Right cardiac atrium (tissue), 5 donors: ENCODE measurements at regions not wholly inside any gene's neighbourhood (a gene's known extent, or its start where the extent isn't known, plus 50 kb on each side); places are given as distances from the start of the nearest gene placed in this dataset.

ENCODE experiments used
- ATAC-seq, 2 donors: fragments of 200-7000 bp; cut with Tn5 transposase; one replicate each; pipeline versions ENCODE4 v1.8.0 to v1.9.1; 2020; ENCODE audit warnings: moderate library complexity in 2 of 2, mild to moderate bottlenecking in 1 of 2
- DNase-seq, 3 donors: peaks; one replicate each; pipeline ENCODE4 v3.0.0-alpha.2; 2020
- H3K27ac ChIP-seq: one replicate; pipeline ENCODE4 v1.5.1; 2013; ENCODE audit warnings: mild to moderate bottlenecking, low read length, control low read depth, moderate library complexity
- H3K27me3 ChIP-seq: one replicate; pipeline ENCODE4 v1.6.1; 2013; ENCODE audit not compliant: control insufficient read depth, insufficient read depth
- H3K4me1 ChIP-seq: one replicate; pipeline ENCODE4 v1.6.1; 2013; ENCODE audit warnings: low read length; ENCODE audit not compliant: control insufficient read depth, insufficient read depth
- H3K4me3 ChIP-seq: one replicate; pipeline ENCODE4 v1.5.1; 2013; ENCODE audit warnings: low read length, control low read depth
- H3K9me3 ChIP-seq: one replicate; pipeline ENCODE4 v1.6.1; 2013; ENCODE audit warnings: low read length; ENCODE audit not compliant: control insufficient read depth
- WGBS: extraction: QIAGEN DNeasy Blood & Tissue Kit; methylation state at CpG from one replicate; pipeline ENCODE4 v1.1.7; 2013; 5-methylcytosine and 5-hydroxymethylcytosine counted together
- intact Hi-C, 4 donors: fragments of 100-400 bp; cut with DNase I; formaldehyde crosslinking; loops; one replicate each; pipeline versions ENCODE4 v1.11.0 to v1.14.0; 2022 to 2023
- donor health status: healthy with polysubstance abuse.
- donor health status: DM: no; HTN: yes; CAD: no.
- donor health status: DM: no; HTN: no; CAD: no.
- donor health status: DM: no; HTN: yes; CAD: no; lungs with severe emphysema.
- donor health status: DM: yes; HTN: yes; CAD: no.

DNA sequence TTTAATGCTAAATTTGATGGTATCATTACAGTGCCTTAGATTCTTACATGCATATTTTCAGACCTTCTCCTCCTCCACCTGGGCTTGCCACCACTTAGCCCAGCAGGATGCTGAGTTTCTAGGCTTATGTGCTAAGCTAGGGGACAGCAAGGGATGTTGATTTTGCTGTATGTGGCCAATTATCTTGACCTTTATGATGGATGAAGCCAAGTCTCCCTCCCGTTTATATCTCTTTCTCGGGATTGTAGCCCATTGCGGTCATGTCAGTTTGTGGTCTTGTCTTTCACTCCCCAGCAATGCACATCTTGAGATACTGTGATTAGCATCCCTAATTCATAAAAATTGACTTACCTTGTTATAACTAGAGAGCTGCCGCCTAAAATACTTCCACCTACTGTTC lies 278.7 kb upstream of the SOX2 start:
- ATAC-seq (no peak), DNase-seq (no peak)
- Histone ChIP-seq H3K27ac (no peak overlapping the region), H3K27me3 (no peaks in the 10 kb centered on the region), H3K4me1 (no peaks in the 10 kb centered on the region), H3K9me3 (no peaks in the 10 kb centered on the region), H3K4me3 (no peak overlapping the region)
- 69% methylated on average over 4 of the region's 4 CpGs for WGBS
- intact Hi-C loops = no loop called here

DNA sequence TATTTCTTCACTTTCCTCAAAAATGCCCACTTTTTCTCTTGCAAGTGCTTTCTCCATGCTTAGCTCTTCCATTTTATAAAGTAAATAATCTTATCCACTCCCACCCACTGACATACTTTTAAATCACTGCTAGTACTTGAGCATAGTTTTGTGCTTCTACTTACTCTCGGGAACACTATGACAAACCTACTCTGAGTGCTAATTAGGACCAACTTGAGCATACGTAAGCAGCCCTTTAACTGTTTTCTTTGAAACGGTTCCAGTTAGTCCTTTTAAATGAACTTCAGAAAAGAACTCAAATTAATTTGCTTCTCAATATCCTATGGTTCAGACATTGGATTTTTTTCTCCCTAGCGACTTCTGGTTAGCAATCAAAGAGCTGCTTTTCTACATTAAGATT lies 280.0 kb upstream of the SOX2 start:
- Histone ChIP-seq H3K27me3 (no peaks in the 10 kb centered on the region), H3K27ac (no peak overlapping the region), H3K4me3 (no peak overlapping the region), H3K4me1 (no peaks in the 10 kb centered on the region), H3K9me3 (no peaks in the 10 kb centered on the region)
- ATAC-seq (no peak), DNase-seq (no peak)
- WGBS = 69% methylated on average over 4 of the region's 4 CpGs
- intact Hi-C loops = no loop called here

DNA sequence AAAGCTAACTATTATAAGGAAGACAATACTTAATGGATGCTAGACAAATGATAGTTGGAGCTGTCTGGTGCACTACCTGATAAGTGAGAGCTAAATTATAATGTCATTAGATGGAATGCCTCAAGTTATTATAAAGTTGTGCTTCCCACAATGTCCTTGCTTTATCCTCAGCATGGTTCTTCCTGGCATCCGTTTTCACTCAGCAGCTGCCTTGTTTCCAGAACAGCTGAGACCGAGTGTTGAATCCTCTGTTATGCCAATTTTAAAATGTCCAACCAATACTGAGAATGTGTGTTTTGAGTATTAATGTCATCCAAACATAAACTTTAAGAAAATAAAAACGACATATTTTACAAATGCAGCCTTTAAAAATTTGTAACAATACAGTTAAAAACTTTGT lies 286.7 kb upstream of the SOX2 start:
- intact Hi-C loops = no loop called here
- Histone ChIP-seq H3K27me3 (no peaks in the 10 kb centered on the region), H3K9me3 (no peaks in the 10 kb centered on the region), H3K4me3 (no peak overlapping the region), H3K27ac (no peak overlapping the region), H3K4me1 (no peaks in the 10 kb centered on the region)
- WGBS = 30% methylated on average over 3 of the region's 3 CpGs
- ATAC-seq (no peak), DNase-seq (no peak)

DNA sequence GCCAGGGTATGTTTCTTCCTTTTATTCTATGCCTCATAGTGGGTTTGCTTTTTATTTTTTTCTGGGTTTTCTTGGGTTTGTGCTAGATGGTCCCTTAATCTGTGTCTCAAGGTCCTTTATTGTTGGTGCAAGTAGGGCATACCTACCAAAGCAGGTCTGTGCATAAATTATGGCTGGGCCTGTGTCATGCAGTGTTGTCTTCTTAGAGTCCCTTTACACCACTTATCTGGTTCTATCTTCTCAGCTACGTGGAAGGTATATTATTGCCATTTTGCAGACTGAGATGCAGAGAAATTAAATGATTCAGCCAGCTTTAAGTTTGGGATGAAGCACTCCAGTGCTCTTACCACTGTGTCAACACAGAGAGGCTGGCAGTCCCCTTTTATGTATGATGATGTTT lies 293.5 kb upstream of the SOX2 start:
- ATAC-seq (no peak), DNase-seq (no peak)
- 15% methylated on average over 1 of the region's 1 CpG for WGBS
- Histone ChIP-seq H3K4me1 (no peaks in the 10 kb centered on the region), H3K27me3 (no peaks in the 10 kb centered on the region), H3K9me3 (no peaks in the 10 kb centered on the region), H3K4me3 (no peak overlapping the region), H3K27ac (no peak overlapping the region)
- intact Hi-C loops = no loop called here

DNA sequence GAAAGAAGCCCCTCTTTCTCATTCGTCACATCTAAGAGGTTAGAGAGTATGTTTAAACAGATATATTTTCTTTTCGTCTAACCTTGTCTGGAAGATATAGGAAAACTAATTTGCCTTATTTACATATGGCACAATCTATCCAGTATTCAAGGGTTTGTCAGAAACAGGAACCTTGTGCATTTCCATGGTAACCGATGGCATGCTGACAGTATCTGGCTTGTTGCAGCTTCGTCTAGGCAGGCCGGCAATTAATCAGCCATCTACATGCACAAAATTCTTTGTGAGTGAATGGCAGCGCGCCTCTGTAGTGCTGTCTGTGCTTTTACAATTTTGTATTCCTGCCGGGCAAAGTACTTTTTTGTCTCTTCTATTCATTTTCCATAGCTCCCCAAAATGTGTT lies 294.0 kb upstream of the SOX2 start:
- H3K9me3 ChIP-seq = no peaks in the 10 kb centered on the region
- no peaks in the 10 kb centered on the region for H3K27me3 ChIP-seq
- DNase-seq (no peak), ATAC-seq (no peak)
- 36% methylated on average over 8 of the region's 8 CpGs for WGBS
- H3K4me1 ChIP-seq = no peaks in the 10 kb centered on the region
- intact Hi-C loops = no loop called here
- no peak overlapping the region for H3K27ac ChIP-seq
- H3K4me3 ChIP-seq = no peak overlapping the region

DNA sequence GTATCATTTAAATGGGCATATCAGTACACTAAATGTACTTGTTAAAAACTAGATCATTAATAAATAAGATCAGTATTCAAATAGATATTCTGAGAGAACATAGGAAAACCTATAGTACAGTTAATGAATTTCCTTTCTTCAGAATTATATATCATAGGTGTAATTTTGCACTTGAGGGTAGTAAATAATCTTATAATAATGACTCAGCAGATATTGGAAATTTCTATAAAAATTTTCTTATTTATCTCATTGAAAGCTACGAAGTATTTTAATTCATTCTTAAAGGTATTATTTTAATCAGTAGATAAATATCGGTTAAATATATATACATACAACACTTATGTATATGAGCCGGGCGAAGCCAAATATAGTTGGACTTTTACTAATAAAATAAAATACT lies 300.9 kb upstream of the SOX2 start:
- no peak overlapping the region for H3K27ac ChIP-seq
- H3K4me3 ChIP-seq = no peak overlapping the region
- H3K4me1 ChIP-seq = no peaks in the 10 kb centered on the region
- H3K9me3 ChIP-seq = no peaks in the 10 kb centered on the region
- WGBS = 91% methylated on average over 4 of the region's 4 CpGs
- ATAC-seq (no peak), DNase-seq (no peak)
- no peaks in the 10 kb centered on the region for H3K27me3 ChIP-seq
- intact Hi-C loops = no loop called here

DNA sequence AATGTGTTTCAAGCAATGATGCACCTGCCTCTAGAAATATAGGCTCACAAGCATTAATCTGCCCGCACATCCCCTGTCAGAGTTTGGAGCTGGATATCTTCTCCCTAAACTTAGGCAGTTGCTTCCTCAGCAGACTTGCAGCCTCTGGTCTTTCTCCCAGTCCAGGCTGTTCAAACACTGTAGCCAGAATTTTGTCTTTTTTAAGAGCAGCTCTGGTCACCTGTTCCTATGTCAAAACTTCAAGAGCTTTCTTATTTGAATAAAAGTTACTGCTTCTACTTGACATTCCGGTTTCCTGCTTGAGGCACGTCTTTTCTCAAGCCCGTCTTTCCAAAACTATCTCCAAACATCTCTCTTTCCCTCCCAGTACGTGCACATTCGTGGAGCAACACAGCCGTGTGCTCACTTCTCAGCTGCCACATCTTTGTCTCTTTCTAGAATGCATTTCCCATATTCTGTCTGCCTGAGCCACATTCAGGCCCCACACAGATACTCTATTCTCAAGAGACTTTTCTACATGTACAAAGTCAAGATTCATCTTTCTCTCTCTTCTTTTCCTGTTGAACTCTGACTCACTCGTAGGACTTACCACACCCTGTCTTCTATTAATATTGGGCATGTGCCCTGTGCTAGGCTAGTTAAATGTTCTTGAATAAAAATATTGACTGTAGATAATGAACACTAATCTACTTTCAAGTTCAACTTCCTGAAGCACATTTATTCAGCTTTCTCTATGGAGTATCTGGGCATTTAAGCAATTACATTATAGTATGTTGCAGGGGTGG lies 307.7 kb upstream of the SOX2 start:
- Histone ChIP-seq H3K4me1 (no peaks in the 10 kb centered on the region), H3K27me3 (no peaks in the 10 kb centered on the region), H3K9me3 (no peaks in the 10 kb centered on the region), H3K4me3 (no peak overlapping the region), H3K27ac (no peak overlapping the region)
- DNase-seq (no peak), ATAC-seq (no peak)
- intact Hi-C loops = no loop called here
- 67% methylated on average over 8 of the region's 8 CpGs for WGBS

DNA sequence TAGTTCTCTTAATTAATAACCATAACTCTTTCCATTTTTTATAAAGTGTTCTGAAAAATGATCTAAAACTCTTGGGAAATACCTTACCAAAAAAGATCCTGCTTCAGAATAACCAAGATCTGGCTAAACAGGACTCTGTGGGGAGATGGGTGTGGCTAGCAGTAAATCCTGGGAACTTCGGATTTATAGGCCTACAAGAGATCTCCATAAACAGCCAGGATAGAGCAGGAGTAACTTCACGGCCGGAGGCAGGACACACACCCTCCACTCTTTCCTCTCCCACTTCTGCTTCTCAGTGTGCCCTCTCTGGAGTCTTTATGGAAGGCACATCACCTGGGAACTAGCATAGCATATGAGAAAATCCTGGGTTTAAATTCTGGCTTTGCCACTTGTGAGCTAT lies 309.4 kb upstream of the SOX2 start:
- Histone ChIP-seq H3K27me3 (no peaks in the 10 kb centered on the region), H3K9me3 (no peaks in the 10 kb centered on the region), H3K4me1 (no peaks in the 10 kb centered on the region), H3K27ac (no peak overlapping the region), H3K4me3 (no peak overlapping the region)
- intact Hi-C loops = no loop called here
- ATAC-seq = no peak
- WGBS = 68% methylated on average over 3 of the region's 3 CpGs
- no peak for DNase-seq

DNA sequence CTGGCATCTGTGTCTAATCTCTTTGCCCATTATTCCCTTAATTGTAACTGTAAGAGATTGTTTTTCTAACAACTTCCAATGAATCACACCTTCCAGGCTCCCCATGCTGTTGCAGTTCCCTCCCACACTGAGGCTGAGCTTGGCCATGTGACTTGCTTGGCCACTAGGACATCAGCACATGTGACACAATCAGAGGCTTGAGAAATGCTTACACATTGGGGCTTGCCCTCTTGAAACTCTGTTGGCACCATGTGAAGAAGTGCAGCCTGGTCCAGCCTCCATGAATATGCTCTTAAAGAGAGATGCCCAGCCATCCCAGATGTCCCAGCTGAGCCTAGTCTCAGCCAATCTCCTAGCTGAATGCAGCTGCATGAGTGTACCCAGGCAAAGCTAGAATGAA lies 326.8 kb upstream of the SOX2 start:
- ATAC-seq (no peak), DNase-seq (no peak)
- H3K27ac ChIP-seq = no peak overlapping the region
- intact Hi-C loops = no loop called here
- H3K9me3 ChIP-seq = no peaks in the 10 kb centered on the region
- H3K4me3 ChIP-seq = no peak overlapping the region
- no peaks in the 10 kb centered on the region for H3K4me1 ChIP-seq
- no peaks in the 10 kb centered on the region for H3K27me3 ChIP-seq

DNA sequence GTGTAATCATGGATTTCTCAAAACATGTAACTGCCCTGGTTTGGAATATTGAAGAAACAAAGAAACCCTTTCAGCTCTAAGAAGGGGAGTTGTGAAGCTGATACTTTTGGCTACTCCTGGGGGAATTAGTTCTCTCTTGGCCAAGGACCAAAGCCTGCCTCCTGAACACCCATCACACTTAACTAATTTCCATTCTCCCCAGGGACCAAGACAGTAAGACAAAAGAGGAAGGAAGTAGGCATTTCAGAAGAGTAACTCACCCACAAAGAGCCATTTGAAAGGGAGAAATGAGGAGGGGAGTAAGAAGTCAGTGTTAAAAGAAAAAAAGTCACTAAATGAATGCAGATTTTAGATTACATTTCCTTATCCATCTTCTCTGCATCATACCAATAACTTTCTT lies 328.0 kb upstream of the SOX2 start:
- H3K9me3 ChIP-seq = no peaks in the 10 kb centered on the region
- no peak for DNase-seq
- intact Hi-C loops = no loop called here

DNA sequence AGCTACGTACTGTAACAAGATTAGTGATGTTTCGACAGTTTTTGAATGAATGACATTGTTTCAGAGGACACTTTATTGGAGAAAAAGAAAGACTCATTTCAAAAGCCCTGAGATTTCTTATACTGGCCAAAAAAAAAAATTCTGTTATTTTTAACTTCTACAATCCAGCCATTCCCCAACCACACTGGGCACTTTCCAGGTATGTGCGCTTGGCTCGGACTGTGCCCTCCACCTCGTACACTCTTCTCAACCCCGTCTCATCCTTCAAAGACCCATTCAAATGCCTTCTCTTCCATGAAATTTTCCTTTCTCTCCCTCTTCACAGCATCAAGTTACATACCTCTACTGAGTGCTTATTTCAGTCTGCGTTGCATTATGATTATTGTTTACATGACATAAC lies 328.5 kb upstream of the SOX2 start:
- Histone ChIP-seq H3K27ac (no peak overlapping the region), H3K4me1 (no peaks in the 10 kb centered on the region), H3K27me3 (no peaks in the 10 kb centered on the region), H3K4me3 (no peak overlapping the region), H3K9me3 (no peaks in the 10 kb centered on the region)
- intact Hi-C loops = no loop called here
- ATAC-seq = no peak
- WGBS = 83% methylated on average over 7 of the region's 7 CpGs
- DNase-seq = no peak

More for the DNA sequence above, 328.0 kb upstream of the SOX2 start:
- no peaks in the 10 kb centered on the region for H3K4me1 ChIP-seq
- H3K27ac ChIP-seq = no peak overlapping the region
- ATAC-seq = no peak
- no peak overlapping the region for H3K4me3 ChIP-seq
- H3K27me3 ChIP-seq = no peaks in the 10 kb centered on the region

DNA sequence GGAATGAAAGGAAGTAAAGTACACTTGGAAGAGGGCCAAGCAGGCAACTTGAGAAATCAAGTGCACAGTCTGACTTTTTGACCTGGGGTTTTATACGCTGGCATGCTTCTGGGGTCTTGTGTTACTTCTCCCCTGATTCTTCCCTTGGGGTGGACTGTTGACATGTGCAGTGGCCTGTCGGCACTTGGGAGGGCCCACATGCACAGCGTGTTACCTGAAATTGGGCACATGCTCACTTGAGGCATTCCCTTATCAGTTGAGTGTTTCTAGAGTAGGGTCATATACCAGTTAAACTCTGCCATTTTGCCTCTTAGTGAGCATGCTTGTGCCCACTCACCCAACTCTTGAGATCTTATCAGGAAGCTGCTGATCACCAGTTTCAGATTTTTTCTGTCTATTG lies 329.1 kb upstream of the SOX2 start:
- H3K4me1 ChIP-seq = no peaks in the 10 kb centered on the region
- no peak for ATAC-seq
- no peak overlapping the region for H3K27ac ChIP-seq
- H3K4me3 ChIP-seq = no peak overlapping the region
- 50% methylated on average over 3 of the region's 3 CpGs for WGBS
- H3K27me3 ChIP-seq = no peaks in the 10 kb centered on the region
- intact Hi-C loops = no loop called here
- DNase-seq = no peak
- H3K9me3 ChIP-seq = no peaks in the 10 kb centered on the region
